ENCODE measurements at regions not wholly inside any gene's neighbourhood (a gene's known extent, or its start where the extent isn't known, plus 50 kb on each side); places are given as distances from the start of the nearest gene placed in this dataset.

- TF ChIP-seq TAF1 (IDR thresholded peaks at IDR 0.05; ENCODE audit: low read depth, low read length) (no peak), POLR2A (IDR thresholded peaks at IDR 0.05; ENCODE audit: low read depth, low read length) (no peak), POLR2AphosphoS5 (IDR thresholded peaks at IDR 0.05; ENCODE audit: low read depth, low read length) (no peak), PAX5 (IDR thresholded peaks at IDR 0.05; ENCODE audit: insufficient read depth, low read length, severe bottlenecking) (no peak), SPI1 (IDR thresholded peaks at IDR 0.05; ENCODE audit: low read depth, low read length) (no peak), POU2F2 (IDR thresholded peaks at IDR 0.05; ENCODE audit: low read depth, low read length) (no peak)
Observed at GRCh38 chr4:132333724-132334047, 815.4 kb upstream of the PCDH10 start.

Data from GM12891 (cell line).